Osteoblast (primary cell): ENCODE measurements at regions not wholly inside any gene's neighbourhood (a gene's known extent, or its start where the extent isn't known, plus 50 kb on each side); places are given as distances from the start of the nearest gene placed in this dataset.

ENCODE experiments used
- DNase-seq: peaks from one replicate; pipeline ENCODE4 v3.0.0; 2011; ENCODE audit warnings: low spot score, mixed read lengths; ENCODE audit not compliant: insufficient read length; ENCODE audit errors: missing footprints
- H2AFZ ChIP-seq: 2 replicates; pipeline ENCODE4 v1.6.0; 2011; ENCODE audit warnings: mild to moderate bottlenecking, low read length
- H3K27ac ChIP-seq: 2 replicates; pipeline ENCODE4 v1.5.1; 2011; ENCODE audit warnings: mild to moderate bottlenecking, low read depth, low read length, moderate library complexity
- H3K27me3 ChIP-seq: 2 replicates; pipeline ENCODE4 v1.6.0; 2012; ENCODE audit warnings: mild to moderate bottlenecking, control low read depth, inconsistent platforms, low read length, moderate library complexity; ENCODE audit not compliant: insufficient read depth
- H3K36me3 ChIP-seq: 2 replicates; pipeline ENCODE4 v1.5.1; 2011; ENCODE audit warnings: mild to moderate bottlenecking, low read length, control low read depth, moderate library complexity; ENCODE audit not compliant: insufficient read depth
- H3K4me1 ChIP-seq: 2 replicates; pipeline ENCODE4 v1.5.1; 2011; ENCODE audit warnings: mild to moderate bottlenecking, low read length, control low read depth, moderate library complexity; ENCODE audit not compliant: insufficient read depth
- H3K4me2 ChIP-seq: 2 replicates; pipeline ENCODE4 v1.6.0; 2011; ENCODE audit warnings: mild to moderate bottlenecking, low read length; ENCODE audit not compliant: insufficient read depth
- H3K4me3 ChIP-seq: fragments of 200-600 bp; sonication (generic); 3 replicates; pipeline ENCODE4 v1.5.1; 2012; ENCODE audit warnings: mild to moderate bottlenecking, low read length, inconsistent platforms; ENCODE audit not compliant: insufficient read depth
- H3K79me2 ChIP-seq: 2 replicates; pipeline ENCODE4 v1.6.0; 2012; ENCODE audit warnings: mild to moderate bottlenecking, low read length, control low read depth, inconsistent platforms; ENCODE audit not compliant: insufficient read depth
- H3K9me3 ChIP-seq: 2 replicates; pipeline ENCODE4 v1.5.1; 2011; ENCODE audit warnings: low read depth, low read length, control low read depth
- H4K20me1 ChIP-seq: 2 replicates; pipeline ENCODE4 v1.6.0; 2012; ENCODE audit warnings: mild to moderate bottlenecking, low read length, control low read depth; ENCODE audit not compliant: insufficient read depth
- CTCF ChIP-seq: IDR thresholded peaks from 2 replicates; pipeline ENCODE4 v1.5.1; 2011; ENCODE audit warnings: mild to moderate bottlenecking, low read depth, low read length, moderate library complexity; ENCODE audit errors: extremely low read depth

GRCh38 chr2:204036706-204037105 lies 100.1 kb downstream of the ICOS start:
- Histone ChIP-seq H3K27ac (no peak overlapping the region), H3K4me1 (no peaks in the 10 kb centered on the region), H2AFZ (no peak overlapping the region), H4K20me1 (no peaks in the 10 kb centered on the region), H3K4me2 (no peak overlapping the region), H3K36me3 (no peaks in the 10 kb centered on the region), H3K27me3 (peaks cover 5% of the 10 kb centered on the region), H3K4me3 (no peak overlapping the region), H3K9me3 (no peaks in the 10 kb centered on the region), H3K79me2 (no peaks in the 10 kb centered on the region)
- DNase-seq = no peak
- no peak for TF ChIP-seq CTCF

GRCh38 chr2:204037286-204037685 lies 100.7 kb downstream of the ICOS start:
- Histone ChIP-seq H4K20me1 (no peaks in the 10 kb centered on the region), H3K4me2 (no peak overlapping the region)
- TF ChIP-seq CTCF = no peak

DNA sequence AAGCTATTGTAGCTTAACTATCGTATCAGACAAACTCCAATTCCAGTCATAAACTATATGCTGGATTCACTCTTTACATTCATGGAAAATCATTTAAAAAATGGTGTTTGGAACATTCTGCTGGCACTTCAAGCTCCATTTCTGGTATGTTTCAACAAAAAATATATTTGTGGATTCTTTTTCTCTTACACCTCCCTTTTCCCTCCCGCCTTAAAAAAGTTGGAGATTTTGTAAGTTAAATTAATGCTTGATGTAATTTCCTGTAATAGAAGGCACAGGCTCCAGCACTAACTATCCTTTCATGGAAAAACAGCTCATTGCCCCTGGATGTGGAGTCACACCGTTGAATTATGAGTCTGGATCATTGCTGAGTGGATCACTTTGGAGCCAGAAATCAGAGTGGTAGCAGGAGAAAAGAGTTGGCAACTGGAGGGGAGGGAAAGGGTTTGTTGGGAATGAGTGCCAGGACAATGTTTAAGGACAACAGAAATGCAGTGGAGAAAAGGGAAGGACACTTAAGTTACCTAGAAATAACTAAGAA lies 102.8 kb downstream of the ICOS start:
- Histone ChIP-seq H3K27ac (no peak overlapping the region), H3K9me3 (no peaks in the 10 kb centered on the region), H3K4me1 (no peaks in the 10 kb centered on the region), H4K20me1 (no peaks in the 10 kb centered on the region), H3K27me3 (peaks cover 5% of the 10 kb centered on the region), H3K79me2 (no peaks in the 10 kb centered on the region), H3K36me3 (no peaks in the 10 kb centered on the region), H3K4me2 (no peak overlapping the region), H3K4me3 (no peak overlapping the region), H2AFZ (no peak overlapping the region)
- no peak for TF ChIP-seq CTCF
- DNase-seq = no peak

More at GRCh38 chr2:204037286-204037685, 100.7 kb downstream of the ICOS start:
- Histone ChIP-seq H3K36me3 (no peaks in the 10 kb centered on the region), H3K9me3 (no peaks in the 10 kb centered on the region), H2AFZ (no peak overlapping the region), H3K27me3 (peaks cover 5% of the 10 kb centered on the region), H3K4me1 (no peaks in the 10 kb centered on the region), H3K27ac (no peak overlapping the region), H3K79me2 (no peaks in the 10 kb centered on the region), H3K4me3 (no peak overlapping the region)
- no peak for DNase-seq

- H2AFZ ChIP-seq = no peak overlapping the region
- DNase-seq = no peak
- no peak overlapping the region for H3K27ac ChIP-seq
- no peak overlapping the region for H3K4me2 ChIP-seq
- no peaks in the 10 kb centered on the region for H3K36me3 ChIP-seq
- H3K79me2 ChIP-seq = no peaks in the 10 kb centered on the region
- H4K20me1 ChIP-seq = no peaks in the 10 kb centered on the region
- no peaks in the 10 kb centered on the region for H3K9me3 ChIP-seq
- H3K4me3 ChIP-seq = no peak overlapping the region
- no peaks in the 10 kb centered on the region for H3K4me1 ChIP-seq
- no peak for TF ChIP-seq CTCF
- peaks cover 5% of the 10 kb centered on the region for H3K27me3 ChIP-seq
These were observed 103.5 kb downstream of the ICOS start for GRCh38 chr2:204040016-204040415.
